D341Med (cell line): ENCODE measurements at regions not wholly inside any gene's neighbourhood (a gene's known extent, or its start where the extent isn't known, plus 50 kb on each side); places are given as distances from the start of the nearest gene placed in this dataset.
A peak's percentile ranks its signal among the peaks of the same experiment; 100 is the strongest.
"Not testable (repeated sequence)": the region's sequence is repeated elsewhere in the genome, so short reads cannot be mapped to it uniquely, and the experiment has no call there.

ENCODE experiments used
- DNase-seq: peaks from one replicate; pipeline ENCODE4 v3.0.0; 2012; ENCODE audit warnings: low spot score

DNA sequence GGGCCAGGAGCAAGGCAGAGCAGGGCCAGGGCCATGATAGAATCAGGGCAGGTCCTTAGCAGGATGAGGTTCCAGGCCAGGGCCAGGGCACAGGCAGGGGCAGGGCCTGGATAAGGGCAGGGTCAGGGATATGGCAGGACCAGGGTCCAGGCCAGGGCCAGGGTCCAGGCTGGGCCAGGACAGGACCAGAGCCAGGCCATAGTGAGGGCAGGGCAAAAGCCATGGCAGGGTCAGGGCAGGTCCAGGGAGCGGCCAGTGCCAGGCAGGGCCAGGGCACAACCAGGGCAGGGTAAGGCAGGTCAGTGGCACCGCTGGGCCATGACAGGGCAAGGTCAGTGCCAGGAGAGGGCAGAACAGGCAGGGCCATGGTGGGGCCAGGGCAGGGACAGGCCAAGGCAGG, 152.2 kb downstream of the LIPI start:
- no peak for DNase-seq

GRCh38 chr21:14057841-14058481, 152.8 kb downstream of the LIPI start:
- not testable (repeated sequence) for DNase-seq

- DNase-seq: no peak
Observed at GRCh38 chr21:14057313-14057712, 153.4 kb downstream of the LIPI start.

- DNase-seq: no peak
Observed at GRCh38 chr21:14056771-14057191, 154.0 kb downstream of the LIPI start.

DNA sequence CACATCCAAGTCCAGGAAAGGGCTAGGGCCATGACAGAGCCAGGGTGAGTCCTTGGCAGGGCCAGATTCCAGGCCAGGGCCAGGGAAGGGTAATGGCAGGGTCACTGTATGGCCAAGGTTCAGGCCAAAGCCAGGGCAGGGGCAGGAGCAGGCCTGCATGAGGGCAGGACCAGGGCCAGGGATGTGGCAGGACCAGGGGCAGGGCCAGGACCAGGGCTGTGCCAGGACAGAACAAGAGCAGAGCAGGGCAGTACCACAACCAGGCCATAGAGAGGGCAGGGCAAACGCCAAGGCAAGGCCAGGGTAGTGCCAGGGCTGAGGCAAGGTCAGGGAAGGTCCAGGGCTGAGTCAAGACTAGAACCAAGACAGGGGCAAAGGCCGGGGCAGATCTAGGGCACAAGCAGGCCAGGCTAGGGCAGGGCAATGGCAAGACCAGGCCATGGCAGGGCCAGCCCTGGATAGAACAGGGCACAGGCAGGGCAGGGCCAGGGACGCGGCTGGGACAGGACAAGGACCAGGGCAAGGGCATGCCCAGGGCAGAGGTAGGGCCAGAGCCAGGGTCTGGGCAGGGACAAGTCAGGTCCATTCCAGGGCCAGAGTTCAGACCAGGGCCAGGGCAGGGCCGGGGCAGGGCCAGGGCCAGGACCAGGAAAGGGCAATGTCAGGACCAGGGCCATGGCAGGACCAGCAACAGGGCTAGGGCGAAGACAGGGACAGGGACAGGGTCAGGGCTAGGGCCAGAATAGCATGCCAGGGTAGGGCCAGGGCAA, 154.8 kb downstream of the LIPI start:
- DNase-seq: not testable (repeated sequence)

- DNase-seq: no peak
Observed at GRCh38 chr21:14054682-14055081, 156.1 kb downstream of the LIPI start.

GRCh38 chr21:14050121-14050520, 160.6 kb downstream of the LIPI start:
- no peak for DNase-seq

GRCh38 chr21:14046401-14046800, 164.4 kb downstream of the LIPI start:
- DNase-seq: no peak

- no peak for DNase-seq
Observed at GRCh38 chr21:14040386-14040785, 170.4 kb downstream of the LIPI start.

DNA sequence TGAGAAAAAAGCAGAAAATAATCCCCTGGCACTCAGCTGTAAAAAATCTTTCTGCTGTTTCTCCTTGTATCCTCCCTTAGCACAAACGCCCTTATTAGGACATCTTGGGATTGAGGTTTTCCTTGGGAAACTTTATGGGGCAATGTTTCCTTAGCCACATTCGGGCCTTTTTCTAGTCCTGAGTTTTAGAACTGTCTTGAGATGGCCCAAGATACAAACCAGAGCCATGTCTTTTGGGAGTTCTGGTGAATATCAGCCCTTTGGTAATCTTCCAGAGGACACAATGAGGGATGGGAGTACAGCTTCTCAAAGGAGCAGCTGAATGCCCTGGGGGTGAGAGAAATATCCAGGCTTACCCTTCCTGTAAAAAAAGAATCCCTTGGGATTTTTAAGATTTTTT, 182.1 kb downstream of the LIPI start:
- DNase-seq: not testable (repeated sequence)

DNA sequence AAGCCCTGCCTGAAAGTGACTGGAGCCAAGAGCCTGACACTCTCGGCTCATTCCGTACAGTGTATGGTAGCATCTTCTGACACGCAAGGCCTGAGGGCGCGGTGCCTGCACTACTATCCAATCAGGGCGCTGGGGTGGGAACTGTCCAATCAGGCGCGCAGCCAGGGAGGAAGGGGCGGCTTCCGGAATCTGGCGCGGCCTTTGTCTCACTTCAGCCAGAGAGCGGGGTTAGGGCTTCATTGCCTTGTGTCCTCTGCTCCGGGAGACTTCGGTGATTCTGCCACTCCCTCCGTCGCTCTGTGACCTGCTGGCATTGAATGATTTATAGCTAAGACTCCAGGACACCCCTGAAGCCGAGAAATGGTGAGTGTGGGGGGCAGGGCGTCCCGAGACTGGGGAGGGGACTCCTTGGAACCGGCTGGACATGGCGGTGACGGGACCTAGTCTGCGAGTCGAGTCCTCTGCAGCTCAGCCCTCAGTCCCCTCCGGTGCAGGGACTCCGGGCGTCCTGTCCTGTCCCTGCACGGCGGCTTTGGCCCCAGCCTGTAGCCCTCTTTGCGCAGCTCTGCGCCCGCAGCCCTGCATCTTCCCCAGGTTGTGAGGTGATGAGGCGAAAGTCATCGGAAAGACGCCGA, 183.4 kb downstream of the LIPI start:
- peak; percentile 86 for DNase-seq

GRCh38 chr21:14020108-14020507, 190.6 kb downstream of the LIPI start:
- DNase-seq: not testable (repeated sequence)

DNA sequence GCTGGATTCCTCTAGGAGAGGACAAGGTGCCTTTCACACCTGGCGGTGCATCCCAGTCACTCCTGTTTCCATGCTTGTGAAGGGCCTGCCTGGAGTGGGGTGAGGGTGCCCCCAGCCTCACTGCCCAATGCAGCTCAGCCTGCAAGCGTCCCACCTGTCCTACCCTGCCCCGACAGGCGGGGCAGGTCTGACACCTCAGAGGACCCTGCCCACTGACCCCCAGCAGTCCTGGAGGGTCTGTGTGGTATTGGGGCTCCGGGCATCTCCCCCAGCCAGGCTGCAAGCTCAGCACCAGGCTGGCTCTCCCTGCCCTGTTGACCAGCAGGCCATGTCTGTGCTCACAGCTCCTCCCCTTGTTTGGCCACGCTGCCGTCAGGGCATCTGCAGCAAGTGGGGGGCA, 194.9 kb downstream of the LIPI start:
- DNase-seq: not testable (repeated sequence)

DNA sequence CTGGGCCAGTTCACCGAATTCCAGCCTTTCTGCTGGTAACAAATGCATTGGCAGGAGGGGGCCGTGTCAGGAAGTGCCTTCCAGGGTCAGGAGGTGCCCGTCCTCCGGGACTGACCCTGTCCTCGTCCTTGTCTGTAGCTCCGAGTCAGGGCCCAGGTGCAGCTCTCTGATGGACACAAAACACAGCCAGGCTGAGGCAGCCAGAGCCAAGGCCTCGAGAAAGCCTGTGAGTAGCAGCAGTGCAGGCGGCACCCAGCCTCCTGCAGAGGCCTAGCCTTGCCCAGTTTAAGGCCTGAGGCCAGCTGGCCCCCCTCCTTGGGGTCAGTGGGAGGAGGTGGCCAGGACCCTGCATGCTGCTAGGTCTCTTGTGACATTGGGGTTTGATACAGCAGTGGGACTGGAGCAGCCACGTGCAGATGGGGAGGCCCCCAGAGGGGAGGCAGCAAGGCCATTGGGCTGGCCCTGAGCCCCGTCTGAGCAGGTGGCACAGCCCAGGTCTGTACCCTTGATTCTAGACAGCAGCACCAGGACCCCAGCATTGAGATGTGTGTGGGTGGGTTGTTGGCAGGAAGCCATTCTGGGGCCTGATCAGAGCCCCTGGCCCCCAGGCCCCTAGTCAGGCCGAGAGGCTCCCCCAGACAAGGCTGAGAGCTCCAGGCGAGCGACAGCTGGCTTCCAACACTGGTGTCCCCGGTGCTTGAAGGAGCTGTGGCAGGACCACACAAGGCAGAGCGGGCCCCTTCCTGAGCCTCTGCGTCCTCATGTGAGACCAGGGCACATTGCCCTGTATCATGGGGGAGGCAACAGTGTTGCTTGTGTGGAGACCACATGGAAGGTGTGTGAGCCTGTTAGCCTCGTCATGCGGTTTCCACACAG, 196.9 kb downstream of the LIPI start:
- DNase-seq: not testable (repeated sequence)

GRCh38 chr21:14013056-14013603, 197.6 kb downstream of the LIPI start:
- DNase-seq: no peak

DNA sequence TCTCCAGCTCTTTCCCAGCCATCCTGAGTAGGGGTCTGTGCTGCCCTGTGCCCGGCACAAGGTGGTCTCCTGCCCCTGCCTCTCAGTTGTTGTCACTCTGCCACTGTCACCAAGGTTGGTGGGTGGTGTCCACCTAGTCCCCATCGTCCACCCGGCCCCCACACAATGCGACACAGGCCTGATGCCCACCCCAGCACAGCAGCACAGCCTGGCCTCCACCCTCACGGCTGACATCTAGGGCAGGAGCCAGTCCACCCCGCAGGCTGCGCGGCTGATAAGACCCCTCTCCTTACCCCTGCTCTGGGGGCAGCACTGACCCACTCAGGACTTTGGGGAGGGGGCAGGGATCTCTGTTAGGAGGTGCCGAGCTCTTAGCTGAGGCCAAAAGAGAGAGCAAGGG, 198.3 kb downstream of the LIPI start:
- no peak for DNase-seq

DNA sequence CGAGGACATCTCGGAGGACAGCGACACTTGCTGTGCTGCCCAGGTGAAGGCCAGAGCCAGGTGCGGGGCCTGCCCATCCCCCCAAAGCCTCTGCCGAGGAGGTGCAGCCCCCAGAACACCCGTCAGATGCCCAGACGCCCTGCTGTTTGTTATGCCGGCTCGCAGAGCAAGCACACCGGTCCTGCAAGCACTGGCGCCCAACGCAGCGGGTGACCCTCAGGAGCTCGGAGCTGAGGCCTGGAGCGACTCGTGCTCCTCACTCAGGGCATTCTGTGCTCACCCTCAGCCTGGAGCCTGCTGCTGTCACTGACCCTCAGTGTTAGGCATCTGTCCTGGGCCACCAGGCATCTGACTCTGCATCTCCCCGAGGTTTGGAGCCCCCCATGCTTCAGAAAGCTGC, 199.0 kb downstream of the LIPI start:
- DNase-seq: peak; percentile 3

GRCh38 chr21:14011149-14011548, 199.6 kb downstream of the LIPI start:
- DNase-seq: not testable (repeated sequence)

- DNase-seq: peak; percentile 2
Observed at GRCh38 chr21:14010729-14011128, 200.0 kb downstream of the LIPI start.

DNA sequence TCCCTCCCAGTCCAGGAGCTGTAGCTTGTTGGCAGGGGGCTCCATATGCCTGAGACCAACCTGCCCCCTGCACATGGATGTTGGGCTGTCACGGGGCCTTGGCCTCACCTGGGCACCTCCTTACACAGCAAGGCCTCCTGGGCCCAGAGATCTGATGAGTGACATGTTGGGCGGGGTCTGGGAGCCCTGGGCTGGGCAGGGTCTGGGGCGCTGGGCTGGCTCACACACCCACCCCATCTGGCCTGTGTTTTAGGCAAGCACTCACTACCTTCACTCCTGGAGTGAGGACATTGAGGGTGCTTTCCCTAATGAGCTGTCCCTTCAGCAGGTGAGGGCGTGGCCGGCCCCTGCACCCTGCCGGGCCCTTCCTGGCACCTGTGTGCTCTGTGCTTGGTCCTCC, 200.8 kb downstream of the LIPI start:
- peak; percentile 3 for DNase-seq

- DNase-seq: peak; percentile 4
Observed at GRCh38 chr21:14009238-14009981, 201.3 kb downstream of the LIPI start.
